COR-L47 (cell line): ENCODE measurements at regions not wholly inside any gene's neighbourhood (a gene's known extent, or its start where the extent isn't known, plus 50 kb on each side); places are given as distances from the start of the nearest gene placed in this dataset.

Experiments
- DNase-seq: peaks from one replicate; lab custom pipeline; 2025; lab: John Stamatoyannopoulos, UW

- DNase-seq = no peak
Observed at GRCh38 chr5:144971108-144971850, 800.6 kb downstream of the KCTD16 start.

GRCh38 chr5:144960296-144960695 lies 789.6 kb downstream of the KCTD16 start:
- no peak for DNase-seq

GRCh38 chr5:144958002-144958401 lies 787.3 kb downstream of the KCTD16 start:
- DNase-seq = no peak

GRCh38 chr5:144950996-144951395 lies 780.3 kb downstream of the KCTD16 start:
- DNase-seq = no peak

- no peak for DNase-seq
Observed at GRCh38 chr5:144947023-144947422, 776.4 kb downstream of the KCTD16 start.

GRCh38 chr5:144945503-144945902 lies 774.8 kb downstream of the KCTD16 start:
- DNase-seq = peak; percentile 4

- peak; percentile 30 for DNase-seq
Observed at GRCh38 chr5:144944936-144945335, 774.3 kb downstream of the KCTD16 start.

- no peak for DNase-seq
Observed at GRCh38 chr5:144941004-144941403, 770.3 kb downstream of the KCTD16 start.

- no peak for DNase-seq
Observed at GRCh38 chr5:144918371-144918770, 747.7 kb downstream of the KCTD16 start.

GRCh38 chr5:144915452-144915851 lies 744.8 kb downstream of the KCTD16 start:
- DNase-seq = no peak

GRCh38 chr5:144913661-144914060 lies 743.0 kb downstream of the KCTD16 start:
- no peak for DNase-seq

GRCh38 chr5:144896473-144896872 lies 725.8 kb downstream of the KCTD16 start:
- DNase-seq = no peak

- no peak for DNase-seq
Observed at GRCh38 chr5:144886668-144887067, 716.0 kb downstream of the KCTD16 start.

- DNase-seq = no peak
Observed at GRCh38 chr5:144882739-144883283, 712.1 kb downstream of the KCTD16 start.

- DNase-seq = no peak
Observed at GRCh38 chr5:144880513-144880912, 709.8 kb downstream of the KCTD16 start.

- DNase-seq = no peak
Observed at GRCh38 chr5:144876990-144877389, 706.3 kb downstream of the KCTD16 start.

- DNase-seq = no peak
Observed at GRCh38 chr5:144873076-144873475, 702.4 kb downstream of the KCTD16 start.

- peak; percentile 33 for DNase-seq
Observed at GRCh38 chr5:144864118-144864517, 693.4 kb downstream of the KCTD16 start.

GRCh38 chr5:144857454-144857853 lies 686.8 kb downstream of the KCTD16 start:
- DNase-seq = no peak

- DNase-seq = no peak
Observed at GRCh38 chr5:144844086-144844485, 673.4 kb downstream of the KCTD16 start.

- no peak for DNase-seq
Observed at GRCh38 chr5:144832416-144832815, 661.7 kb downstream of the KCTD16 start.

GRCh38 chr5:144831650-144832049 lies 661.0 kb downstream of the KCTD16 start:
- no peak for DNase-seq

- DNase-seq = no peak
Observed at GRCh38 chr5:144822503-144822902, 651.8 kb downstream of the KCTD16 start.

- no peak for DNase-seq
Observed at GRCh38 chr5:144820278-144820677, 649.6 kb downstream of the KCTD16 start.
